Activated CD4-positive, alpha-beta memory T cell treated with anti-CD3 and anti-CD28 coated beads, Interleukin-2, amount 10 ng/mL, durations not matched to agents 7 days and 5 days (primary cell): ENCODE measurements at regions not wholly inside any gene's neighbourhood (a gene's known extent, or its start where the extent isn't known, plus 50 kb on each side); places are given as distances from the start of the nearest gene placed in this dataset.
"Not testable (repeated sequence)": the region's sequence is repeated elsewhere in the genome, so short reads cannot be mapped to it uniquely, and the experiment has no call there.

ENCODE experiments used
- CTCF ChIA-PET: fragments of 350-600 bp; sonication (Branson Sonifier 250); formaldehyde crosslinking; loops from one replicate; lab custom pipeline; 2021; ENCODE audit warnings: antibody characterized with exemption, inconsistent platforms; lab: Charles Lee
- POLR2A ChIA-PET: fragments of 350-600 bp; sonication (Branson Sonifier 250); formaldehyde crosslinking; loops from one replicate; lab custom pipeline; 2021; ENCODE audit warnings: antibody characterized with exemption; lab: Charles Lee
- DNase-seq: peaks from one replicate; pipeline ENCODE4 v3.0.0-alpha.2; 2020
- H3K27ac Mint-ChIP-seq: one replicate; pipeline ENCODE4 v1.8.0; 2021; ENCODE audit warnings: mild to moderate bottlenecking, mixed read lengths
- H3K27me3 Mint-ChIP-seq: one replicate; pipeline ENCODE4 v1.8.0; 2021; ENCODE audit warnings: mixed read lengths
- H3K36me3 Mint-ChIP-seq: one replicate; pipeline ENCODE4 v1.8.0; 2021; ENCODE audit warnings: low read depth, mixed read lengths
- H3K4me1 Mint-ChIP-seq: one replicate; pipeline ENCODE4 v1.8.0; 2021; ENCODE audit warnings: mixed read lengths
- H3K4me3 Mint-ChIP-seq: one replicate; pipeline ENCODE4 v1.8.0; 2021; ENCODE audit warnings: mild to moderate bottlenecking, mixed read lengths
- H3K9me3 Mint-ChIP-seq: one replicate; pipeline ENCODE4 v1.8.0; 2021; ENCODE audit warnings: mixed read lengths

DNA sequence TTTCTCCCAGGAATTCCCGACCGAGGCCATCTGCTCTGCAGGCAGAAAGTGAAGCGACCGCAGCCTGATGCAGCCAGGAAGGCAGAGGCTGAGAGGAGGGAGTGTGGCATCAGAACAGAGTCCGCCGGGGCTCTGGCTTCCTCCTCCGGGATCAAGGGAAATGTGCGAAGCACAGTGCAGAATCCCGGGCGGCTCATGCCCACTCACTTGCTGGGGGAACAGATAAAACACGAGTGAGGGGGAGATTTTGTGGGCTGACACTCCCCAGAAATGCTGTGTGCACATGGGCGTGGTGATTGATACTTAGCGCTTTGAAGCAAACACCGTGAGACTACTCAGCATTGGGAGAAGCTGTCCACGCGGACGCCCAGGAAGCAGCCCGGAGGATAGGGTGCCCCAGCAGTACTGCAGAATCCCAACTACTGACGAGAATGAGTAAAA lies 75.3 kb upstream of the POMP start:
- peaks cover 10% of the 10 kb centered on the region for H3K4me1 Mint-ChIP-seq
- no peak for DNase-seq

DNA sequence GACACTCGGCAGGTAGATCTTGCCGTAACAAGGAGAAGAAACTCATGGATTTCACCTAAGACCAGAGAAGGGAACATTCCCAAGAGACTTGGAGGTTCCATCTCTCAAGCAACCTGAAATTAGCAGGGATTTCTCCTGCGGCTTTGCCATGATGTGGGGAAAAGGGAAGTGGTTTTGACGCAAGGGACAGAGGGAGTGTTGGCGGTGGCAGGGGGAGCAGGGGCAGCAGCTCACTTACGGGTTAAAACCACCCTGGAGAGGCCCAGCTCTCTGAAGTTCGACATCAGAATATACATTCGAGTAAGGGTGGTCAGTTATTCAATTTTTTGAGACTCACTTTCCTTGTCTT lies 76.1 kb upstream of the POMP start:
- ChIA-PET POLR2A (no interaction called here), CTCF (interaction anchor here (0.5 kb wide), 1 partner anchor 9 kb away, joined by 3 read pairs; no protein-coding TSS in a partner anchor)
- Mint-ChIP-seq H3K4me3 (no peak overlapping the region), H3K4me1 (peaks cover 10% of the 10 kb centered on the region), H3K36me3 (no peaks in the 10 kb centered on the region), H3K27me3 (peaks cover 4% of the 10 kb centered on the region), H3K9me3 (no peaks in the 10 kb centered on the region), H3K27ac (no peak overlapping the region)
- DNase-seq: no peak

More for the DNA sequence above, 75.3 kb upstream of the POMP start:
- H3K4me3 Mint-ChIP-seq: no peak overlapping the region
- H3K27me3 Mint-ChIP-seq: peaks cover 3% of the 10 kb centered on the region
- H3K36me3 Mint-ChIP-seq: no peaks in the 10 kb centered on the region
- ChIA-PET CTCF (no interaction called here), POLR2A (no interaction called here)
- no peak overlapping the region for H3K27ac Mint-ChIP-seq
- H3K9me3 Mint-ChIP-seq: no peaks in the 10 kb centered on the region

DNA sequence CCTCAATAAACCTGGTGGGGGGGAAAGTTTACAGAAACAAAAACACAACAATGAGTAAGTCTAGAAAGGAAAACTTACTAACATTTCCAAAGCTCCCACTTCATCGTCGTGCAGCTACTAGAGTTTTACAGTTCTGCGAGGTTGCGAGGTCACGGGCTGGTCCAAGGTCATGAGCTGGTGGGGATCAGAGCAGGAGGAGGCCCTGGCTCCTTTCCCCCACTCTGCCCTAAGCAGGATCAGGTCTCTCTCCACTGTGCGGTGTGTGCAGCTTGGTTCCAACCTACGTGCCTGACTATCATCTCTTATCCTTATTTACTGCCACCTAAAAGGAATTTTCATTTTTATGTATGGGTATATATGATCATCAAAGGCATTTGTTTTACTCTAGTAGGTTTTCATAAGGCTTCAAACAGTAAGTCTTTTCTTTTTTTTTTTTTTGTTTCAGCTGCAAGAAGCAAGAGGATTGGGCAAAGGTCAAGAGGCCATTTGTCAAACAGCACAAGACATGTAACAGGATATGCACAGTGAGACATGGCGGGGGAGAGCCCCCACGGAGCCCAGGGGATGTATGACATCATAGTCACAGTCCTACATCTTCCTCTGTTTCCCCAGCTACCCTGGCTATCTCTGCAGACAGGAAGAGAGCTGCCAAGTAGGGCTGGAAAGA lies 76.6 kb upstream of the POMP start:
- Mint-ChIP-seq H3K9me3 (no peaks in the 10 kb centered on the region), H3K27me3 (peaks cover 7% of the 10 kb centered on the region), H3K4me1 (peaks cover 10% of the 10 kb centered on the region), H3K4me3 (no peak overlapping the region), H3K36me3 (no peaks in the 10 kb centered on the region), H3K27ac (no peak overlapping the region)
- DNase-seq: no peak
- ChIA-PET CTCF (interaction anchor here (0.5 kb wide), 1 partner anchor 10 kb away, joined by 3 read pairs; no protein-coding TSS in a partner anchor), POLR2A (no interaction called here)

DNA sequence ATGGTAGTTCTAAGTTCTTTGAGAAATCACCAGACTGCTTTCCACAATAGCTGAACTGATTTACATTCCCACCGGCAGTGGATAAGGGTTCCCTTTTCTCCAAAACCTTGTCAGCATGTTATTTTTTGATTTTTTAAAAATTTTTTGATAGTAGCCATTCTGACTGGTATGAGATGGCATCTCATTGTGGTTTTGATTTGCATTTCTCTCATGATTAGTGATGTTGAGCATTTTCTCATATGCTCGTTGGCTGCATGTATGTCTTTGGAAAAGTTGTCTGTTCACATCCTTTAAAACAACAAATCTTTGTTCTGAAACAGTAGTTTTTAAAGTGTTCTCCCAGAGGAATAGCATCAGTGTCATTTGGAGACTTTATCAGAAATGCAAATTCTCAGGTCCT lies 77.5 kb upstream of the POMP start:
- Mint-ChIP-seq H3K36me3 (no peaks in the 10 kb centered on the region), H3K4me1 (peaks cover 10% of the 10 kb centered on the region), H3K27me3 (peaks cover 7% of the 10 kb centered on the region), H3K4me3 (no peak overlapping the region), H3K27ac (no peak overlapping the region), H3K9me3 (no peaks in the 10 kb centered on the region)
- ChIA-PET CTCF (no interaction called here), POLR2A (interaction anchor here (0.6 kb wide), 1 partner anchor 220 kb away, joined by 3 read pairs; no protein-coding TSS in a partner anchor)
- no peak for DNase-seq

DNA sequence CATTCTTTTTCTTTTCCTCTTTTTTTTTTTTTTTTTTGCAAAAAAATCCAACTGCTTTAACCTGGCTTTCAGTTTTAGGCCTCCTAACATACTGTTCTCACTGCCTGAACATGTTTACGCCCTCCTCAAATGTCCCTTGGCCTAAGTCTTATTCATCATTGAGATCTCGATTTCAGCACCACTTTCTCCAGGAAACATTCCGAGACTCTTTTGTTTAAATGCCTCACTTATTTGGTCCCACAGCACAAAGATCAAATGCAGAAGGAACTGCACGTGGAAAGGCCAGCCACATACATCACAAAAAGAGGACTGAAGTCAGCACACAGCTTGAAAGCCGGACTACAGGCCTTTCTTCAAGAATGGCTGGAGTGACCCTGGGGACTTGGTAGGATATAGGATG lies 79.2 kb upstream of the POMP start:
- no peak for DNase-seq
- Mint-ChIP-seq H3K27me3 (peaks cover 7% of the 10 kb centered on the region), H3K4me1 (peaks cover 8% of the 10 kb centered on the region), H3K9me3 (no peaks in the 10 kb centered on the region), H3K27ac (no peak overlapping the region), H3K4me3 (no peak overlapping the region), H3K36me3 (no peaks in the 10 kb centered on the region)
- ChIA-PET POLR2A (no interaction called here), CTCF (no interaction called here)

DNA sequence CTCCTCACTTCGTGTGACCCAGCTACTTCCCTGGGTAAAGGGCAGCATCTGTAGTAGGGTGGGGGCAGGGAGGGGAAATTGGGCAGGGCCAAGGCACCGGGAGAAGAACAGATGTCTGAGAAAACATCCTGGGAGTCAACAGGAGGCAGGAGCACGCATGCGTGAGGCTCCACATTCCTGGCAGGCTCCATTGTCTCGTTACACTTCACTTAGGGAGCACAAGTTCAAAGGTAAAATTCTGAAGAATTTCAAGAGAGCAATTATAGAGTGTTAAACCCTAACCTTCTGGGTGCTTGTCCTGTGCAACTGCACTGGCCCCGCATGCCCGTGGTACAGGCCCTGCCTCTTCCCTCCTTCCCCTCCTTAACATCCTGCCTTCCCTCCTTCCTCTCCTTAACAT lies 79.6 kb upstream of the POMP start:
- H3K9me3 Mint-ChIP-seq: no peaks in the 10 kb centered on the region
- CTCF ChIA-PET: no interaction called here
- POLR2A ChIA-PET: no interaction called here
- H3K36me3 Mint-ChIP-seq: no peaks in the 10 kb centered on the region
- H3K4me3 Mint-ChIP-seq: no peak overlapping the region
- H3K27ac Mint-ChIP-seq: no peak overlapping the region
- DNase-seq: no peak
- H3K4me1 Mint-ChIP-seq: peaks cover 11% of the 10 kb centered on the region
- H3K27me3 Mint-ChIP-seq: peaks cover 7% of the 10 kb centered on the region

DNA sequence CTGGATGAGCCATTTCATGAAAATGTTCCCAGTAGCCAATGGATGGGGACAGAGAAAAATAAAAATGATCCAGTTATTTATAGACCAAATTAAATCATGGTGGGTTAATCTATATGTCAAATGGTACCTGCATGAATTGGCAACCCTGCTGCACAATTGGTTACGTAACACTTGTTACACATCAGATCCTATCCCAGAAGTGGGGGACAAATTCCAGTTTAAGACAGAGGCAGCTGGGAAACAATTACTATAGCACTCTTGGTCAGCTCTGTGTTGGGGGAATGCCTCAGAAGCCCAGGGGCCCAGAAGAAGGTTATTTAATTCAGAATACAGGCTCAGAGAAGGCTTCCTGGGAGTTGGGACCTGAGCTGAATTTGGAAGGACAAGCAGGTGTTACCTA lies 81.1 kb upstream of the FLT1 start:
- Mint-ChIP-seq H3K27me3 (peaks cover 7% of the 10 kb centered on the region), H3K36me3 (no peaks in the 10 kb centered on the region), H3K4me3 (no peak overlapping the region), H3K27ac (no peak overlapping the region), H3K9me3 (no peaks in the 10 kb centered on the region), H3K4me1 (peaks cover 7% of the 10 kb centered on the region)
- ChIA-PET CTCF (no interaction called here), POLR2A (no interaction called here)
- DNase-seq: no peak

DNA sequence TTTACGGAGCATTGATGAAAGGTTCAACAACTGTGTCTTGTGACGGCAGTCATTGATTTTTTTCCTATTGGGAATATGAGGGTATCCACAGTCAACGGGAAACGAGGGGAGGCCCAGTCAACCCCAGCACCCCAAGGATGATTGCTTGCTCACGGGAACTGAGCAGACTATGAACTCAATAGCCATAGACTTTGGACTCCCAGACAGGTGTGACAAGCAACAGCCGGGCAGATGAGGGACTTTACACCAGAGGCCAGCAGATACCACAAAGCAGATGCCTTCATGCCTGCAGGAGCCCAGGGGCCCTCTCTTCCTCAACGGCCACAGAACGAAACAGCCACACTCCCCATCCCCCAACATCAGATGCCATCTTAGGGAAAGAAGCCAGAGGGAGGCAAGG lies 80.3 kb upstream of the FLT1 start:
- Mint-ChIP-seq H3K4me3 (no peak overlapping the region), H3K27ac (no peak overlapping the region), H3K9me3 (no peaks in the 10 kb centered on the region), H3K4me1 (peaks cover 7% of the 10 kb centered on the region), H3K27me3 (peaks cover 7% of the 10 kb centered on the region), H3K36me3 (no peaks in the 10 kb centered on the region)
- ChIA-PET POLR2A (no interaction called here), CTCF (no interaction called here)
- no peak for DNase-seq

DNA sequence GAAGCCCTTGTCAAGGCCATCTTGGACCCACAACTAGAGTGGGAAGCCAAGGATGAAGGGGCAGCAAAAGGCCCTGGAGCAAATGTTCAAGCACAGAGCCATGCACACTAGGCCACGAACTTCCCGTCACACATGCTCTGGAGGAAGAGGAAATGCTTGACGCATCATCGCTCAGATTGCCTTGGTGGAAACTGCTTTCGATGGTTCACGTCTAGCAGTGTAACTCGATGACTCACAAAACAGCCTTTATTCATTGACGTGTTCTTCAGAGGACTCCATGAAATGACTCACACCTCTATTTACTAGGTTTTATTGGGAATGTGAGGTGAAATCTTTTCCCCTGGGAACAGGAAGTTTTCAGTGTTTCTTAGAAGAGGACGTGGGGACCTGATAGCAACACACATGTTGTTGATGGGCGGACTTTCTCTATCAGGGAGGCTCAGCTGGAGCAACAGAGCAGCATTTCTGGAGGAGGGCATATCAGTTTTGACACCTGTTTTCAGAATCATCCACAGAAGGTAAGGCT lies 79.8 kb upstream of the FLT1 start:
- H3K27me3 Mint-ChIP-seq: peaks cover 7% of the 10 kb centered on the region
- POLR2A ChIA-PET: no interaction called here
- H3K36me3 Mint-ChIP-seq: no peaks in the 10 kb centered on the region
- DNase-seq: peak; percentile 39
- no peak overlapping the region for H3K27ac Mint-ChIP-seq
- CTCF ChIA-PET: no interaction called here
- H3K4me1 Mint-ChIP-seq: peaks cover 7% of the 10 kb centered on the region
- H3K4me3 Mint-ChIP-seq: no peak overlapping the region
- no peaks in the 10 kb centered on the region for H3K9me3 Mint-ChIP-seq

DNA sequence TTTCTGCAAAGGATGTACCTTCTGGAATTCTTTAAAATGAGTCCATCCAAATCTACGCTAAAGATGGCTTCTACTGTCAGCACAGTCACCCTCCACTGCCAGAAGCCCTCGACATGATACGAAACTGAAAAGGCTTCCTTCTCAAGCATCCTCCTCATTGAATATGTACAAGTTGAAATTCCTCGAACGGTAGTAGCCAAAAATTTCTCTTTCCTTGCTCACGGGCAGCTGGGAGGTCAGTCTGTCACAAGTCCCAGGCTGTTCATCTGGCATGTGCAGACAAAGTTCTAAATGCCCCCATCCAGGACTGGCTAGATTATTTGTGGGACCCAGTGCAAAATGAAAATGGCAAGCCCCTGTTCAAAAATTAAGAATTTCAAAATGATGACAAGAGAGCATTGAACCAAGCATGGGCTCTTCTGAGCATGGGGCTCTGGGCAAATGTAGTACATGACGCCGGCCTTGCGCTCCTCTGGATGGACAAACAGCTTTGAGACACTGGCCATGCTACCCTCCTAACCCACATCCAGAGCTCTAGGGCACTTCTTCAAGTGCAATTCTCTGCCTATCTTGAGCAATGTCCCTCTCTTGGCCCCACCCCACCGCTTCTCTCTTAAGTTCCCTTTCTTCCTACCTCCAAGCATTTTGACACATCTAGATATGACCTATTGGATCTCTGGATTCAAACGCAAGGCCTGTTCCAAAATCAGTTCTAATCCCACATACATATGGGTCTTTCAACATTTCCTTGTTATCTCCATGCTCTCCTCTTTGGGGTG lies 78.9 kb upstream of the FLT1 start:
- Mint-ChIP-seq H3K4me1 (peaks cover 7% of the 10 kb centered on the region), H3K27ac (no peak overlapping the region), H3K9me3 (no peaks in the 10 kb centered on the region), H3K36me3 (no peaks in the 10 kb centered on the region), H3K27me3 (peaks cover 7% of the 10 kb centered on the region), H3K4me3 (no peak overlapping the region)
- POLR2A ChIA-PET: no interaction called here
- CTCF ChIA-PET: no interaction called here
- DNase-seq: no peak

DNA sequence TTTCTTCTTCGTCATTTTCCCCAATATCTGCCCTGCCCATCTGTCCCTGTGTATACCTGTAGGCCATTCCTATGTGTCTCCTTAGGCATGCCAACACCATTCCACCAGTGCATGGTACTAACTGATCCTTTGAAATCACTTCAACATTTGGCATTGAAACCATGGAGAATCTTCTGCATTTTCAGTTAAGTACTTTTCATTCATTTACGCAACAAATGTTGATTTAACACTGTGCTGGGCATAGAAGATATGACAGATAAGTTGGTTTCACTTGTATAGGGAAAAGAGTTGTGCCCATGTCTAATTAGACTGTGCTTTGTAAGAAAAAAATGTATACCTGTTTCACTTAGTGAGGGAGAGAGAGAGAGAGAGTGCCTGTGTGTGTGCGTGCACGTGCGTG lies 77.9 kb upstream of the FLT1 start:
- Mint-ChIP-seq H3K36me3 (no peaks in the 10 kb centered on the region), H3K4me1 (peaks cover 7% of the 10 kb centered on the region), H3K27ac (no peak overlapping the region), H3K27me3 (peaks cover 6% of the 10 kb centered on the region), H3K9me3 (no peaks in the 10 kb centered on the region), H3K4me3 (no peak overlapping the region)
- ChIA-PET POLR2A (no interaction called here), CTCF (no interaction called here)
- DNase-seq: no peak

DNA sequence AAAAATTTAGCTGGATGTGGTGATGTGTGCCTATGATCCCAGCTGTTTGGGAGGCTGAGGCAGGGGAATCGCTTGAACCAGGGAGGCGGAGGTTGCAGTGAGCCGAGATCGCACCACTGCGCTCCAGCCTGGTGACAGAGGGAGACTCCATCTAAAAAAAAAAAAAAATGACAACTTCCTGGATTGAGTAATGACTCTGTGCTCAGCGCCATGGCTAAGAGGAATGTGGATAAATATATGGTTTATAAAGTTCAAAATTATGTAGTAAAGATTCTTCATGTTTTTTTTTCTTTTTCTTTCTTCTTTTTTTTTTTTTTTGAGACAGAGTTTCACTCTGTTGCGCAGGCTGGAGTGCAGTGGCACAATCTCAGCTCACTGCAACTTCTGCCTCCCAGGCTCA lies 75.4 kb upstream of the FLT1 start:
- POLR2A ChIA-PET, DNase-seq, H3K4me1 Mint-ChIP-seq, CTCF ChIA-PET, H3K27ac Mint-ChIP-seq, H3K36me3 Mint-ChIP-seq, H3K4me3 Mint-ChIP-seq, H3K9me3 Mint-ChIP-seq, H3K27me3 Mint-ChIP-seq: not testable (repeated sequence)

DNA sequence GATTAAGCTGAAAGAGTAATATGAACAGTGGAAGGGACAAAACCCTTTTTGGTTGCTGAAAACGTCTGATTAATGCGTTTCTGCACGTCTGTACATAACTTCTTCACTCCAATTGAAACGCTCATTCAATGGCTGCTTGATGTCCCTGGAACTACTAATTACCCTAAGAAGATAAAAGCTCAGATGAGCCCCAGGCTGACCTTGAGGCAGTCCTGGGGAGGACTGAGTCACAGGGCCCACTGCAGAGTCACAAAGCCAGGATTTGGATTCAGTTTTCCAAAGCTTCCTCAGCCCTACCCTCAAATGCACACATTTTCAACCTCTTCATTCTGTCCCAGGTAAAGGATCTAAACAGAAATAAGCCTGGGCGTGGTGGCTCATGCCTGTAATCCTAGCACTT lies 75.0 kb upstream of the FLT1 start:
- H3K4me3 Mint-ChIP-seq: no peak overlapping the region

More for the DNA sequence above, 75.0 kb upstream of the FLT1 start:
- Mint-ChIP-seq H3K4me1 (peaks cover 5% of the 10 kb centered on the region), H3K36me3 (no peaks in the 10 kb centered on the region), H3K27ac (no peak overlapping the region), H3K27me3 (no peaks in the 10 kb centered on the region), H3K9me3 (no peaks in the 10 kb centered on the region)
- CTCF ChIA-PET: no interaction called here
- DNase-seq: no peak
- POLR2A ChIA-PET: no interaction called here
